Thyroid gland (tissue), 4 donors: ENCODE measurements at regions not wholly inside any gene's neighbourhood (a gene's known extent, or its start where the extent isn't known, plus 50 kb on each side); places are given as distances from the start of the nearest gene placed in this dataset.

Experiments used
- DNase-seq, 2 donors: peaks; one replicate each; pipeline ENCODE4 v3.0.0-alpha.2; 2019
- H3K27ac ChIP-seq, 3 donors: fragments of 200-600 bp; sonication (generic); 1 replicate in 2 of 3; 2 replicates in 1 of 3; pipeline ENCODE4 v1.5.1; 2016 to 2019; ENCODE audit warnings: mild to moderate bottlenecking in 1 of 3, moderate library complexity in 1 of 3
- H3K27me3 ChIP-seq: fragments of 200-600 bp; sonication (generic); one replicate; pipeline ENCODE4 v1.5.1; 2019
- H3K36me3 ChIP-seq, 2 donors: fragments of 200-600 bp; sonication (generic); one replicate each; pipeline ENCODE4 v1.5.1; 2016 to 2019
- H3K4me1 ChIP-seq, 2 donors: fragments of 200-600 bp; sonication (generic); one replicate each; pipeline ENCODE4 v1.5.1; 2017 to 2019
- H3K4me3 ChIP-seq, 3 donors: fragments of 200-600 bp; sonication (generic); replicated peaks in 1 of 3; 1 replicate in 2 of 3; 2 replicates in 1 of 3; pipeline ENCODE4 v1.5.1; 2016; ENCODE audit warnings: mild to moderate bottlenecking in 1 of 3
- H3K9me3 ChIP-seq: fragments of 200-600 bp; sonication (generic); one replicate; pipeline ENCODE4 v1.5.1; 2017
- POLR2A ChIP-seq, 2 donors: fragments of 450-650 bp; IDR thresholded peaks; one replicate each; pipeline ENCODE4 v1.6.1; 2017; ENCODE audit warnings: antibody characterized with exemption in 2 of 2, mild to moderate bottlenecking in 2 of 2, moderate library complexity in 1 of 2
- WGBS, 2 donors: methylation state at CpG; one replicate each; pipeline ENCODE4 v1.1.5; 2017; 5-methylcytosine and 5-hydroxymethylcytosine counted together
- intact Hi-C: fragments of 100-400 bp; cut with DNase I; formaldehyde crosslinking; loops from one replicate; pipeline ENCODE4 v1.15.1; 2023
- TF ChIP-seq, protein P1 (sequence below), 6 experiments: fragments of 200-600 bp in 3 of 6; fragments of 450-650 bp in 3 of 6; sonication (generic) in 3 of 6; IDR thresholded peaks; one replicate each; pipeline ENCODE4 v1.5.1; 2016 to 2019; ENCODE audit warnings: antibody characterized with exemption in 6 of 6, mild to moderate bottlenecking in 2 of 6, inconsistent platforms in 1 of 6, moderate library complexity in 1 of 6

DNA sequence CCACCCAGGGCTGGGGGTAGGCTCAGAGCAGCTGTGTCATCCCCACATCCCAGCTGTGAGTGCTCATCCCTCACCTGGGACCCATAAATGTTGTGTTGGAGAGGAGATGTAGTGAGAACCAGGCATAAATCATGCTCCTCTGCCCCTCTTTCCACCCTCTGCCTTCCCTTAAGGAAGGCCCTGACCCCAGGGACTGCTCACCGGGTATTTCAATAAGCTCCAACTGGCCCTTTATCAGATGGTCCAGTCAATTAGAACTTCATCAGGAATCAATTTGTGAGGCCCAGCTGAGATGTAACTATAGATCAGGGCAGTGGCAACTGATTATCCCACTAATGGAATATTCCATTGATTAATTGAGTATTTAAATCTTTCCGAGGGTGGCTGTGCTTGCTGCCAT lies 50.8 kb upstream of the NTRK3 start:
- Histone ChIP-seq H3K36me3 (no peaks in the 10 kb centered on the region), H3K27ac (no peak overlapping the region), H3K4me1 (no peaks in the 10 kb centered on the region), H3K9me3 (no peaks in the 10 kb centered on the region), H3K27me3 (no peaks in the 10 kb centered on the region), H3K4me3 (no peak overlapping the region)
- WGBS, 2 donors: 76 to 85% methylated on average over 2 of the region's 2 CpGs
- TF ChIP-seq POLR2A (IDR thresholded peaks at IDR 0.05): no peak
- TF ChIP-seq, protein P1, sequence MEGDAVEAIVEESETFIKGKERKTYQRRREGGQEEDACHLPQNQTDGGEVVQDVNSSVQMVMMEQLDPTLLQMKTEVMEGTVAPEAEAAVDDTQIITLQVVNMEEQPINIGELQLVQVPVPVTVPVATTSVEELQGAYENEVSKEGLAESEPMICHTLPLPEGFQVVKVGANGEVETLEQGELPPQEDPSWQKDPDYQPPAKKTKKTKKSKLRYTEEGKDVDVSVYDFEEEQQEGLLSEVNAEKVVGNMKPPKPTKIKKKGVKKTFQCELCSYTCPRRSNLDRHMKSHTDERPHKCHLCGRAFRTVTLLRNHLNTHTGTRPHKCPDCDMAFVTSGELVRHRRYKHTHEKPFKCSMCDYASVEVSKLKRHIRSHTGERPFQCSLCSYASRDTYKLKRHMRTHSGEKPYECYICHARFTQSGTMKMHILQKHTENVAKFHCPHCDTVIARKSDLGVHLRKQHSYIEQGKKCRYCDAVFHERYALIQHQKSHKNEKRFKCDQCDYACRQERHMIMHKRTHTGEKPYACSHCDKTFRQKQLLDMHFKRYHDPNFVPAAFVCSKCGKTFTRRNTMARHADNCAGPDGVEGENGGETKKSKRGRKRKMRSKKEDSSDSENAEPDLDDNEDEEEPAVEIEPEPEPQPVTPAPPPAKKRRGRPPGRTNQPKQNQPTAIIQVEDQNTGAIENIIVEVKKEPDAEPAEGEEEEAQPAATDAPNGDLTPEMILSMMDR (IDR thresholded peaks at IDR 0.05): no peak
- intact Hi-C loops: no loop called here
- no peak for DNase-seq
